Activated CD8-positive, alpha-beta T cell treated with anti-CD3 and anti-CD28 coated beads for 36 hours (primary cell): ENCODE measurements at regions not wholly inside any gene's neighbourhood (a gene's known extent, or its start where the extent isn't known, plus 50 kb on each side); places are given as distances from the start of the nearest gene placed in this dataset.
"Not testable (repeated sequence)": the region's sequence is repeated elsewhere in the genome, so short reads cannot be mapped to it uniquely, and the experiment has no call there.

Experiments
- ATAC-seq: fragments of 200-7000 bp; cut with Tn5 transposase; one replicate; pipeline ENCODE4 v1.10.0; 2021; ENCODE audit warnings: mild to moderate bottlenecking, moderate library complexity
- CTCF ChIA-PET: fragments of 350-600 bp; sonication (Branson Sonifier 250); formaldehyde crosslinking; loops from one replicate; lab custom pipeline; 2021; ENCODE audit warnings: antibody characterized with exemption; lab: Charles Lee
- POLR2A ChIA-PET: fragments of 350-600 bp; sonication (Branson Sonifier 250); formaldehyde crosslinking; loops from one replicate; lab custom pipeline; 2021; ENCODE audit warnings: antibody characterized with exemption; lab: Charles Lee
- DNase-seq: peaks from one replicate; pipeline ENCODE4 v3.0.0-alpha.2; 2020
- H3K27ac Mint-ChIP-seq: one replicate; pipeline ENCODE4 v1.8.0; 2021; ENCODE audit warnings: mild to moderate bottlenecking, mixed read lengths
- H3K27me3 Mint-ChIP-seq: one replicate; pipeline ENCODE4 v1.8.0; 2021; ENCODE audit warnings: mixed read lengths
- H3K36me3 Mint-ChIP-seq: one replicate; pipeline ENCODE4 v1.8.0; 2021; ENCODE audit warnings: low read depth, mixed read lengths
- H3K4me1 Mint-ChIP-seq: one replicate; pipeline ENCODE4 v1.8.0; 2021; ENCODE audit warnings: low read depth, mixed read lengths
- H3K4me3 Mint-ChIP-seq: one replicate; pipeline ENCODE4 v1.8.0; 2021; ENCODE audit warnings: mild to moderate bottlenecking, moderate library complexity, mixed read lengths
- H3K9me3 Mint-ChIP-seq: one replicate; pipeline ENCODE4 v1.8.0; 2021; ENCODE audit warnings: mixed read lengths
- intact Hi-C: fragments of 100-400 bp; cut with micrococcal nuclease; formaldehyde crosslinking; loops from one replicate; pipeline ENCODE4 v1.10.0; 2022

GRCh38 chr21:6538320-6538719, 3983.1 kb upstream of the TPTE start:
- ATAC-seq, CTCF ChIA-PET, POLR2A ChIA-PET: not testable (repeated sequence)

GRCh38 chr21:6539688-6540087, 3981.7 kb upstream of the TPTE start:
- DNase-seq, H3K27me3 Mint-ChIP-seq, H3K9me3 Mint-ChIP-seq, intact Hi-C loops, POLR2A ChIA-PET, H3K4me3 Mint-ChIP-seq, H3K4me1 Mint-ChIP-seq, H3K27ac Mint-ChIP-seq, ATAC-seq, CTCF ChIA-PET, H3K36me3 Mint-ChIP-seq: not testable (repeated sequence)

More at GRCh38 chr21:6538320-6538719, 3983.1 kb upstream of the TPTE start:
- H3K27ac Mint-ChIP-seq, H3K27me3 Mint-ChIP-seq, H3K36me3 Mint-ChIP-seq, H3K9me3 Mint-ChIP-seq, intact Hi-C loops, DNase-seq, H3K4me3 Mint-ChIP-seq, H3K4me1 Mint-ChIP-seq: not testable (repeated sequence)

- H3K4me3 Mint-ChIP-seq, H3K36me3 Mint-ChIP-seq, H3K27me3 Mint-ChIP-seq, ATAC-seq, H3K4me1 Mint-ChIP-seq, POLR2A ChIA-PET, DNase-seq, H3K9me3 Mint-ChIP-seq, CTCF ChIA-PET, H3K27ac Mint-ChIP-seq, intact Hi-C loops: not testable (repeated sequence)
Measured at GRCh38 chr21:6541036-6541435, 3980.3 kb upstream of the TPTE start.

GRCh38 chr21:6545288-6545687, 3976.1 kb upstream of the TPTE start:
- H3K36me3 Mint-ChIP-seq, ATAC-seq, POLR2A ChIA-PET, DNase-seq, H3K27ac Mint-ChIP-seq, H3K4me3 Mint-ChIP-seq, H3K9me3 Mint-ChIP-seq, H3K4me1 Mint-ChIP-seq, H3K27me3 Mint-ChIP-seq, CTCF ChIA-PET, intact Hi-C loops: not testable (repeated sequence)

GRCh38 chr21:6551045-6551444, 3970.3 kb upstream of the TPTE start:
- H3K27me3 Mint-ChIP-seq, CTCF ChIA-PET, H3K27ac Mint-ChIP-seq, ATAC-seq, H3K4me1 Mint-ChIP-seq, H3K9me3 Mint-ChIP-seq, DNase-seq, H3K36me3 Mint-ChIP-seq, POLR2A ChIA-PET, H3K4me3 Mint-ChIP-seq, intact Hi-C loops: not testable (repeated sequence)

- H3K27me3 Mint-ChIP-seq, H3K27ac Mint-ChIP-seq, H3K4me3 Mint-ChIP-seq, POLR2A ChIA-PET, H3K9me3 Mint-ChIP-seq, CTCF ChIA-PET, intact Hi-C loops, H3K4me1 Mint-ChIP-seq, ATAC-seq, DNase-seq, H3K36me3 Mint-ChIP-seq: not testable (repeated sequence)
Measured at GRCh38 chr21:6553505-6554376, 3967.6 kb upstream of the TPTE start.

- POLR2A ChIA-PET, CTCF ChIA-PET, H3K9me3 Mint-ChIP-seq, H3K4me1 Mint-ChIP-seq, DNase-seq, H3K36me3 Mint-ChIP-seq, H3K27ac Mint-ChIP-seq, H3K27me3 Mint-ChIP-seq, intact Hi-C loops, H3K4me3 Mint-ChIP-seq, ATAC-seq: not testable (repeated sequence)
Measured at GRCh38 chr21:6554377-6554864, 3967.0 kb upstream of the TPTE start.

GRCh38 chr21:6556516-6556915, 3964.9 kb upstream of the TPTE start:
- CTCF ChIA-PET, H3K4me1 Mint-ChIP-seq, ATAC-seq, H3K36me3 Mint-ChIP-seq, intact Hi-C loops, H3K27ac Mint-ChIP-seq, H3K9me3 Mint-ChIP-seq, DNase-seq, H3K4me3 Mint-ChIP-seq, POLR2A ChIA-PET, H3K27me3 Mint-ChIP-seq: not testable (repeated sequence)

GRCh38 chr21:6557415-6557814, 3964.0 kb upstream of the TPTE start:
- CTCF ChIA-PET, POLR2A ChIA-PET: not testable (repeated sequence)

GRCh38 chr21:6561168-6561567, 3960.2 kb upstream of the TPTE start:
- intact Hi-C loops, H3K9me3 Mint-ChIP-seq: not testable (repeated sequence)

More at GRCh38 chr21:6557415-6557814, 3964.0 kb upstream of the TPTE start:
- H3K4me3 Mint-ChIP-seq, H3K27me3 Mint-ChIP-seq, H3K9me3 Mint-ChIP-seq, ATAC-seq, H3K4me1 Mint-ChIP-seq, H3K36me3 Mint-ChIP-seq, intact Hi-C loops, DNase-seq, H3K27ac Mint-ChIP-seq: not testable (repeated sequence)

GRCh38 chr21:6561578-6561977, 3959.8 kb upstream of the TPTE start:
- CTCF ChIA-PET, H3K27me3 Mint-ChIP-seq, H3K27ac Mint-ChIP-seq: not testable (repeated sequence)

More at GRCh38 chr21:6561168-6561567, 3960.2 kb upstream of the TPTE start:
- H3K27ac Mint-ChIP-seq, H3K27me3 Mint-ChIP-seq, POLR2A ChIA-PET, H3K4me1 Mint-ChIP-seq, DNase-seq, H3K36me3 Mint-ChIP-seq, CTCF ChIA-PET, H3K4me3 Mint-ChIP-seq, ATAC-seq: not testable (repeated sequence)

GRCh38 chr21:6564543-6565166, 3956.7 kb upstream of the TPTE start:
- H3K4me1 Mint-ChIP-seq, H3K27me3 Mint-ChIP-seq, DNase-seq, H3K4me3 Mint-ChIP-seq, CTCF ChIA-PET, H3K36me3 Mint-ChIP-seq, H3K9me3 Mint-ChIP-seq, POLR2A ChIA-PET, H3K27ac Mint-ChIP-seq, intact Hi-C loops, ATAC-seq: not testable (repeated sequence)

More at GRCh38 chr21:6561578-6561977, 3959.8 kb upstream of the TPTE start:
- H3K4me1 Mint-ChIP-seq, POLR2A ChIA-PET, H3K4me3 Mint-ChIP-seq, intact Hi-C loops, H3K36me3 Mint-ChIP-seq, DNase-seq, H3K9me3 Mint-ChIP-seq, ATAC-seq: not testable (repeated sequence)
